ENCODE measurements at regions not wholly inside any gene's neighbourhood (a gene's known extent, or its start where the extent isn't known, plus 50 kb on each side); places are given as distances from the start of the nearest gene placed in this dataset.

- no peak for DNase-seq (ENCODE audit: extremely low read depth, low read depth)
- no peak overlapping the region for H3K4me3 ChIP-seq (replicated peaks; ENCODE audit: low read depth, low read length)
- TF ChIP-seq CTCF (IDR thresholded peaks at IDR 0.05; ENCODE audit: low read depth, low read length, missing control alignments) = no peak
These were observed 1212.1 kb upstream of the ACVR2A start for GRCh38 chr2:146632707-146633106.

- DNase-seq (ENCODE audit: extremely low read depth, low read depth) = no peak
- TF ChIP-seq CTCF (IDR thresholded peaks at IDR 0.05; ENCODE audit: low read depth, low read length, missing control alignments) = no peak
- no peak overlapping the region for H3K4me3 ChIP-seq (replicated peaks; ENCODE audit: low read depth, low read length)
These were observed 1220.2 kb upstream of the ACVR2A start for GRCh38 chr2:146624430-146625160.

GRCh38 chr2:146623771-146624170, 1221.1 kb upstream of the ACVR2A start:
- TF ChIP-seq CTCF (IDR thresholded peaks at IDR 0.05; ENCODE audit: low read depth, low read length, missing control alignments) = no peak
- no peak overlapping the region for H3K4me3 ChIP-seq (replicated peaks; ENCODE audit: low read depth, low read length)
- DNase-seq (ENCODE audit: extremely low read depth, low read depth) = no peak

- H3K4me3 ChIP-seq (replicated peaks; ENCODE audit: low read depth, low read length) = no peak overlapping the region
- DNase-seq (ENCODE audit: extremely low read depth, low read depth) = no peak
- no peak for TF ChIP-seq CTCF (IDR thresholded peaks at IDR 0.05; ENCODE audit: low read depth, low read length, missing control alignments)
These were observed 1223.2 kb upstream of the ACVR2A start for GRCh38 chr2:146621656-146622055.

- DNase-seq (ENCODE audit: extremely low read depth, low read depth) = no peak
- TF ChIP-seq CTCF (IDR thresholded peaks at IDR 0.05; ENCODE audit: low read depth, low read length, missing control alignments) = no peak
- H3K4me3 ChIP-seq (replicated peaks; ENCODE audit: low read depth, low read length) = no peak overlapping the region
These were observed 1229.1 kb upstream of the ACVR2A start for GRCh38 chr2:146615778-146616177.

- no peak for DNase-seq (ENCODE audit: extremely low read depth, low read depth)
These were observed 1236.3 kb upstream of the ACVR2A start for GRCh38 chr2:146608490-146608889.

More at GRCh38 chr2:146608490-146608889, 1236.3 kb upstream of the ACVR2A start:
- no peak overlapping the region for H3K4me3 ChIP-seq (replicated peaks; ENCODE audit: low read depth, low read length)
- no peak for TF ChIP-seq CTCF (IDR thresholded peaks at IDR 0.05; ENCODE audit: low read depth, low read length, missing control alignments)

Measured in HFF-Myc (cell line).